ENCODE measurements at regions not wholly inside any gene's neighbourhood (a gene's known extent, or its start where the extent isn't known, plus 50 kb on each side); places are given as distances from the start of the nearest gene placed in this dataset.

DNA sequence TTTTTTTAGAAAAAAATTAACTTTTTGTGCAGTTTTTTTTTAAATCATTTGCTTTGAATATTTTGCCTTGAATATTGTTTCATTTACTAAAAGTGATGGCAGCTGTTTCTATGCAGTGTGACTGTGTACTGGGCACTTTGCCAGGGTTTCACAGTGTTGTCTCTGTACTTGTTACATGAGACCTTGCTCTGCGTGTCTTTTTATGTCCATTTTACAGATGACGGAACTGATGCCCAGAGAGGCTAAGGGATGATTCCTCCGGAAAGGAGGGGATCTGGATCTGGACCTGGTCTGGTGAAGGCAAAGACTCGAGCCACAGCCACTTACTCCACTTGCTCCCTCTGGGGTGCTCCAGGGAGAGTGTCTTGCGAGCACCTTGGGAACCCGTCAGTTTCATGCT is 124.8 kb upstream of the PTCH1 start:
- Histone ChIP-seq H3K9me3 (ENCODE audit: control insufficient read depth in 1 of 2, low read length in 2 of 2) (no peaks in the 10 kb centered on the region), H3K4me3 (ENCODE audit: low read depth in 1 of 2, low read length in 2 of 2) (no peak overlapping the region), H3K27ac (ENCODE audit: low read depth, low read length) (no peak overlapping the region), H3K36me3 (ENCODE audit: control insufficient read depth in 1 of 2, insufficient read depth in 2 of 2, low read length in 2 of 2) (no peaks in the 10 kb centered on the region), H3K9ac (ENCODE audit: low read depth in 1 of 2, low read length in 2 of 2) (no peak overlapping the region), H3K27me3 (ENCODE audit: control insufficient read depth in 1 of 2, insufficient read depth in 2 of 2, low read length in 2 of 2) (no peaks in the 10 kb centered on the region), H3K4me1 (ENCODE audit: control insufficient read depth in 1 of 2, insufficient read depth in 2 of 2, low read length in 2 of 2) (no peaks in the 10 kb centered on the region)

DNA sequence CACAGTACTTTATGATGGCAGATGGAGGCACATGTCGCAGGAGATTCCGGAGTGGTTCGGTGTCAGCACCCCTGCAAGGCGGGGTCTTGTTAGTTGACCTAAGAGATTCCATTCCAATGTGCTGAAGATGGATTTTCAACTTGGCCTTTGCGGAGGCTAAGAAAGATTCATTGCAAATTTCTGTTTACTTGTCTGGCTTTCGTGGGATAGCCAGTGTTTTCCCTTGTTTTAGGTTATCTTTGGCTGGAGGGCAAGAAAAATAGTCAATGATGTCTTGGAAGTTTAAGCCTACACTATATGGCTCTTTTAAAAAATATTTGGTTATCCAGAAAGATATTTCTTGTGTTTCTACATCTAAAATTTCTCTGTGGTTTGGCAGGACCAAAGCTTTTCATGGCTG is 123.6 kb upstream of the PTCH1 start:
- Histone ChIP-seq H3K36me3 (ENCODE audit: control insufficient read depth in 1 of 2, insufficient read depth in 2 of 2, low read length in 2 of 2) (no peaks in the 10 kb centered on the region), H3K4me1 (ENCODE audit: control insufficient read depth in 1 of 2, insufficient read depth in 2 of 2, low read length in 2 of 2) (no peaks in the 10 kb centered on the region), H3K27ac (ENCODE audit: low read depth, low read length) (no peak overlapping the region), H3K9ac (ENCODE audit: low read depth in 1 of 2, low read length in 2 of 2) (no peak overlapping the region), H3K27me3 (ENCODE audit: control insufficient read depth in 1 of 2, insufficient read depth in 2 of 2, low read length in 2 of 2) (no peaks in the 10 kb centered on the region), H3K4me3 (ENCODE audit: low read depth in 1 of 2, low read length in 2 of 2) (no peak overlapping the region), H3K9me3 (ENCODE audit: control insufficient read depth in 1 of 2, low read length in 2 of 2) (no peaks in the 10 kb centered on the region)

DNA sequence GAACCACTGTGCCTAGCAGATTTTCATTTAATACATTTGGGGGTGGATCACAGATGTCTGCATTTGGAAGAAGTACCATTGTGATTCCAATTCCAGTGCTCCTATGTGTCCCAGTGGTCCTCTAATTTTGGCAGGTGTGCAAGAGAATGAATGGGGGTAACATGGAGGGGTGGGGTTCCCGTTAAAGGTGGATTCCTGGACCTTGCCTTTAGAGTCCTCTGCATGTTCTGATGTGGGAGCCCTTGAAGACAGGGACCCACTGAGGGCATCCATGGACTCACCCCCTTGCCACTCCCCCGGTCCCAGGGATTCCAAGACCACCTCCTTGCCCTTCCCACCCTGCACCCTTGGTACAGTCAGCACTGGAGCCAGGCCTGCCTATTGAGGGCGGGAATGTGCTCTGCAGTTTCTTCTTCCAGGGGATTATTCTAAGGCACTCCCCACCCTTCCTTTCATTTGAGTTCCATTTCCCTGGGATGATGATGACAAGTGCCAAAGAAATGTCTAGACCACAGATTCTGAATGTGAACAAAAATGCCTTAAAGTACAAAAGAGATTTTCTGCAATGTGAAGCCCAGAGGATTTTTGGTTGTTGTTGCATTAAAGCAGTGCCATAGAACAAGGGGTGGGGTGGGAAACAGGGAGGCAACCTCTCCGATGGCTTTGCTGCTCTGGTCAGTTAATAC is 119.4 kb upstream of the PTCH1 start:
- Histone ChIP-seq H3K36me3 (ENCODE audit: control insufficient read depth in 1 of 2, insufficient read depth in 2 of 2, low read length in 2 of 2) (no peaks in the 10 kb centered on the region), H3K9me3 (ENCODE audit: control insufficient read depth in 1 of 2, low read length in 2 of 2) (no peaks in the 10 kb centered on the region), H3K27ac (ENCODE audit: low read depth, low read length) (no peak overlapping the region), H3K9ac (ENCODE audit: low read depth in 1 of 2, low read length in 2 of 2) (no peak overlapping the region), H3K4me1 (ENCODE audit: control insufficient read depth in 1 of 2, insufficient read depth in 2 of 2, low read length in 2 of 2) (no peaks in the 10 kb centered on the region), H3K27me3 (ENCODE audit: control insufficient read depth in 1 of 2, insufficient read depth in 2 of 2, low read length in 2 of 2) (no peaks in the 10 kb centered on the region), H3K4me3 (ENCODE audit: low read depth in 1 of 2, low read length in 2 of 2) (no peak overlapping the region)

DNA sequence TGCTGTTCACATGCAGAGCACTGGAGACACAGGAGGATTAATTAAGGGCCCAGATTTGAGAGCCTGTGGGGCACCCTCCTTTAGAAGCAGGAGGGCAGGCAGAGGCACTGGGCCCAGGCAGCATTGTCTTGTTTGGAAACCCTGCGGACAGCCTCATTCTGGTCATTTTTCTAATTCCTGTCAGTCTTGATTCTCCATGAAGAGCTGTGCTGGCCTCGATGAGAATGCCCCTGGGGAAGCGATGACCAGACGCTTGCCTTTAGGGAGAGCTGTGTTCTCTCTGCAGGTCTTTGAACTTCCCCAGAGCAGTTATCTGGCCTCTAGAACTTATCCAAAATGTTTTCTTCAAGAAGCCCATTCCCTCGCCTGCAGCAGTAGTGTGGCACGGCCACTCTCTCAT is 117.8 kb upstream of the PTCH1 start:
- H3K4me3 ChIP-seq (ENCODE audit: low read depth in 1 of 2, low read length in 2 of 2), result no peak overlapping the region
- no peaks in the 10 kb centered on the region for H3K36me3 ChIP-seq (ENCODE audit: control insufficient read depth in 1 of 2, insufficient read depth in 2 of 2, low read length in 2 of 2)
- no peaks in the 10 kb centered on the region for H3K9me3 ChIP-seq (ENCODE audit: control insufficient read depth in 1 of 2, low read length in 2 of 2)
- H3K4me1 ChIP-seq (ENCODE audit: control insufficient read depth in 1 of 2, insufficient read depth in 2 of 2, low read length in 2 of 2), result no peaks in the 10 kb centered on the region
- H3K27me3 ChIP-seq (ENCODE audit: control insufficient read depth in 1 of 2, insufficient read depth in 2 of 2, low read length in 2 of 2), result no peaks in the 10 kb centered on the region
- H3K9ac ChIP-seq (ENCODE audit: low read depth in 1 of 2, low read length in 2 of 2), result no peak overlapping the region
- no peak overlapping the region for H3K27ac ChIP-seq (ENCODE audit: low read depth, low read length)

DNA sequence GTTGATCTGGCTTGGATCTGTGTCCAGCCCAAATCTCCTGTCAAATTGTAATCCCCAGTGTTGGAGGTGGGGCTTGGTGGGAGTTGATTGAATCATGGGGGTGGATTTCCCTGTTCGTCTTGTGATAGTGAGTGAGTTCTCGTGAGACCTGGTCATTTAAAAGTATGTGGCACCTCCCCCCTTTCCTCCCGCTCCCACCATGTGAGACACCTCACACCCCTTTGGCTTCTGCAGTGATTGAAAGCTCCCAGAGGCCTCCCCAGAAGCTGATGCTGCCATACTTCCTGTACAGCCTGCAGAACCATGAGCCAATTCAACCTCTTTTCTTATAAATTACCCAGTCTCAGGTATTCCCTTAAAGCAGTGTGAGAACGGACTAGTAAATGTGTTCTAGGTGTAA is 117.3 kb upstream of the PTCH1 start:
- Histone ChIP-seq H3K4me1 (ENCODE audit: control insufficient read depth in 1 of 2, insufficient read depth in 2 of 2, low read length in 2 of 2) (no peaks in the 10 kb centered on the region), H3K27me3 (ENCODE audit: control insufficient read depth in 1 of 2, insufficient read depth in 2 of 2, low read length in 2 of 2) (no peaks in the 10 kb centered on the region), H3K36me3 (ENCODE audit: control insufficient read depth in 1 of 2, insufficient read depth in 2 of 2, low read length in 2 of 2) (no peaks in the 10 kb centered on the region), H3K9ac (ENCODE audit: low read depth in 1 of 2, low read length in 2 of 2) (no peak overlapping the region), H3K4me3 (ENCODE audit: low read depth in 1 of 2, low read length in 2 of 2) (no peak overlapping the region), H3K27ac (ENCODE audit: low read depth, low read length) (no peak overlapping the region), H3K9me3 (ENCODE audit: control insufficient read depth in 1 of 2, low read length in 2 of 2) (no peaks in the 10 kb centered on the region)

DNA sequence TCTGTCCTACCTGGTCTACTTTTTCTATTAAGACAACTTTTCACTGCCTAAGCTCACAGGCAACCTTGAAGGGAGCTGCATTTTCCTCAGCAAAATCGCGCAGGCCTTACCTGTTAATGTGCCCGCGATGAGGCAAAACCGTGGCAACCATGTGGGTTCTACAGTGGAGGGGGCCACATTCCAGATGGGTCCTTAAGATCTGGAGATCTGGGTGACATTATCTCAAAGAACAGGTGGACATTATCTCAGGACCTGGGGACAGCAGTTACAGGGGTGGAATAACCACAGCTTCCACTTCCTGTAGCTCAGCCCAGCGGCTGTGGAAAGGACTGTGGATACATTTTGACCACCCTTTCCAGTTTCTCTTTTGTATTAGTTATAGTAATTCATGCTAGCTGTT is 112.8 kb upstream of the PTCH1 start:
- Histone ChIP-seq H3K4me3 (ENCODE audit: low read depth in 1 of 2, low read length in 2 of 2) (no peak overlapping the region), H3K4me1 (ENCODE audit: control insufficient read depth in 1 of 2, insufficient read depth in 2 of 2, low read length in 2 of 2) (peaks cover 0 to 5% of the 10 kb centered on the region in 2 donors), H3K9ac (ENCODE audit: low read depth in 1 of 2, low read length in 2 of 2) (no peak overlapping the region), H3K9me3 (ENCODE audit: control insufficient read depth in 1 of 2, low read length in 2 of 2) (no peaks in the 10 kb centered on the region), H3K36me3 (ENCODE audit: control insufficient read depth in 1 of 2, insufficient read depth in 2 of 2, low read length in 2 of 2) (no peaks in the 10 kb centered on the region), H3K27me3 (ENCODE audit: control insufficient read depth in 1 of 2, insufficient read depth in 2 of 2, low read length in 2 of 2) (no peaks in the 10 kb centered on the region), H3K27ac (ENCODE audit: low read depth, low read length) (no peak overlapping the region)

DNA sequence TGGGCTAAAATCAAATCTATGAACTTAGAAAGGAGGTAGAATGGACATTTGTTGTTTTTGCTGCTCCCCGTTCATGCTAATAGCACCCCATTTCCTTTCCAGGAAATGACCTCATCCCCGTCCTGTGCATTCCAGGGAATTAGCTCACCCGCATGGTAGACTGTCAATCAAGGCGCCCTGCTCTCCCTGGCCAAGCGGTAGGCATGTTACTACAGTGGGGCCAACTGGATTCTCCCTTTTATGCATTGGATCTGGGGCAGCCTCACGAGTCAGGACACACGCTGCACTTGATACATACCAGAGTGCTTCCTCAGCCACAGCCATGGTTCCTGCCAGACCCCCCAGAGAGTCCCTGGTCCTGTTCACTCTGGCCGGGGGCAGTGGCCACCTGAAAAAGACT is 111.0 kb upstream of the PTCH1 start:
- Histone ChIP-seq H3K27ac (ENCODE audit: low read depth, low read length) (no peak overlapping the region), H3K36me3 (ENCODE audit: control insufficient read depth in 1 of 2, insufficient read depth in 2 of 2, low read length in 2 of 2) (no peaks in the 10 kb centered on the region), H3K4me1 (ENCODE audit: control insufficient read depth in 1 of 2, insufficient read depth in 2 of 2, low read length in 2 of 2) (peaks cover 0 to 5% of the 10 kb centered on the region in 2 donors), H3K4me3 (ENCODE audit: low read depth in 1 of 2, low read length in 2 of 2) (no peak overlapping the region), H3K27me3 (ENCODE audit: control insufficient read depth in 1 of 2, insufficient read depth in 2 of 2, low read length in 2 of 2) (no peaks in the 10 kb centered on the region), H3K9me3 (ENCODE audit: control insufficient read depth in 1 of 2, low read length in 2 of 2) (no peaks in the 10 kb centered on the region), H3K9ac (ENCODE audit: low read depth in 1 of 2, low read length in 2 of 2) (no peak overlapping the region)

DNA sequence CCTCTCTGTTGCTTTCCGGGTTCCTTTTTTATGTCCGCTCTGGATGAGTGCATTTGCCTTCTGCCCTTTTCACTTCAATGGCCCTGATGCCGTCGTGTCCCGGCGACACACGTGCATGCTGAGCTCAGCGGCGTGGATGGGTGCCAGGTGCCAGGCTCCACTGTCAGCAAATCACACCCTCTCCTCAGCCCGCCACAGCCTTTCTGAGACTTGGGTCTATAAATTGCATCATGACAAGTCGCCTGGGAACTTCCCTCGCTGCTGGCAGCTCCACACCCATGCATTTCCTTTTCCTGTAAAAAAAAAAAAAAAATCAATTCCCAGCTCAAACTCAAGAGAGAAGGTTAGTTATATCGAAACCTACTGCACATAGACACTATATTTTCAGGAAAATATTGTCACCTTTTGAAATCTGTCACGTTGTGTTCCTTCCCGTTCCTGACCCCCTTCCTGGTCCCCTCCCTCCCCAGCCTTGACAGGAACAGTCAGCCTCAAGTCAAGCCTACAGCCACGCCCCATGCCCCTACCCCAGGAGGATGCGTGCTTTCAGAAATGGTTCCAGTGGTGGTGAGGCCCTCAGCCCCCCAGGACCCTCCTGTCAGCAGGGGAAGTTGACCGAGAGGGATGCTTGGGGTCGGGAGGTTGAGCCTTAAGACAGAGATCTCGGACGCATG is 110.3 kb upstream of the PTCH1 start:
- Histone ChIP-seq H3K9me3 (ENCODE audit: control insufficient read depth in 1 of 2, low read length in 2 of 2) (no peaks in the 10 kb centered on the region), H3K27ac (ENCODE audit: low read depth, low read length) (peak overlapping the region; percentile 1), H3K9ac (ENCODE audit: low read depth in 1 of 2, low read length in 2 of 2) (no peak overlapping the region), H3K4me3 (ENCODE audit: low read depth in 1 of 2, low read length in 2 of 2) (no peak overlapping the region), H3K27me3 (ENCODE audit: control insufficient read depth in 1 of 2, insufficient read depth in 2 of 2, low read length in 2 of 2) (no peaks in the 10 kb centered on the region), H3K4me1 (ENCODE audit: control insufficient read depth in 1 of 2, insufficient read depth in 2 of 2, low read length in 2 of 2) (peaks cover 0 to 5% of the 10 kb centered on the region in 2 donors), H3K36me3 (ENCODE audit: control insufficient read depth in 1 of 2, insufficient read depth in 2 of 2, low read length in 2 of 2) (no peaks in the 10 kb centered on the region)

DNA sequence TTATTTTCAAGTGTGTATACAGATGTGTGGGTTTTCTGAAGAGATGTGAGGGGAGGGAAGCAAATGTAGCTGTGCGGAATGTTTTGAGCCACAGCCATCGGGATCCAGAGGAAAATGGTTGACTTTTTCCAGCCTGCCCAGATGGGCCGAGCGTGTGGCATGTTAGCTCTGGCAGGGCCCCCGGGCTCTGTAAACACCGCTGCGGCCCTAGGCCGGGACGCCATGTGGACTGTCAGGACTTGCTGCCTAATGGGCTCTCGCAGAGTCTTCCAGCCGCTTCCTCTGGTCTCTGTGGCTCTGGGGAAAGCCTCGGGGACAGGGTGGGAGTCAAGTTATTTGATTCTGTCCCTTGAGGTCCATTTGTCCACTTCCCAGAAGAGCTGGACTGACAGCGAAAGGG is 109.6 kb upstream of the PTCH1 start:
- H3K9ac ChIP-seq (ENCODE audit: low read depth in 1 of 2, low read length in 2 of 2), result no peak overlapping the region
- no peaks in the 10 kb centered on the region for H3K27me3 ChIP-seq (ENCODE audit: control insufficient read depth in 1 of 2, insufficient read depth in 2 of 2, low read length in 2 of 2)
- H3K9me3 ChIP-seq (ENCODE audit: control insufficient read depth in 1 of 2, low read length in 2 of 2), result no peaks in the 10 kb centered on the region
- no peak overlapping the region for H3K27ac ChIP-seq (ENCODE audit: low read depth, low read length)
- peaks cover 0 to 5% of the 10 kb centered on the region in 2 donors for H3K4me1 ChIP-seq (ENCODE audit: control insufficient read depth in 1 of 2, insufficient read depth in 2 of 2, low read length in 2 of 2)
- H3K4me3 ChIP-seq (ENCODE audit: low read depth in 1 of 2, low read length in 2 of 2), result no peak overlapping the region
- H3K36me3 ChIP-seq (ENCODE audit: control insufficient read depth in 1 of 2, insufficient read depth in 2 of 2, low read length in 2 of 2), result no peaks in the 10 kb centered on the region

DNA sequence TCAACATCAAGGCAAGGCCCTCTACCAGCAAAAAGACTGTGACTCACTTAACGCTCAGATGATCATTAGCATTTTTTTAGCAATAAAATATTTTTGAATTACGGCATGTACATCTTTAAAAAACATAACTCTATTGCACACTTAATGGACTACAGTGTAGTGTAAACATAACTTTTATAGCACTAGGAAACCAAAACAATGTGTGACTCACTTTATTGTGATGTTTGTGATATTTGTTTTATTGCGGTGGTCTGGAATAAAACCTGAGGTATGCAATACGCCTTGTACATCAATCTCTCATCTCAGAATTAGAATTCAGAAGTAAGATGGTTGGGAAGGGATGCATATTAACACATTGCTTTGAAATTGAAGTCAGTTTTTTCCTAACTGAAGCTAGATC is 106.9 kb upstream of the PTCH1 start:
- Histone ChIP-seq H3K27ac (ENCODE audit: low read depth, low read length) (no peak overlapping the region), H3K36me3 (ENCODE audit: control insufficient read depth in 1 of 2, insufficient read depth in 2 of 2, low read length in 2 of 2) (no peaks in the 10 kb centered on the region), H3K4me3 (ENCODE audit: low read depth in 1 of 2, low read length in 2 of 2) (no peak overlapping the region), H3K4me1 (ENCODE audit: control insufficient read depth in 1 of 2, insufficient read depth in 2 of 2, low read length in 2 of 2) (peaks cover 0 to 5% of the 10 kb centered on the region in 2 donors), H3K9ac (ENCODE audit: low read depth in 1 of 2, low read length in 2 of 2) (no peak overlapping the region), H3K27me3 (ENCODE audit: control insufficient read depth in 1 of 2, insufficient read depth in 2 of 2, low read length in 2 of 2) (no peaks in the 10 kb centered on the region), H3K9me3 (ENCODE audit: control insufficient read depth in 1 of 2, low read length in 2 of 2) (no peaks in the 10 kb centered on the region)
